LNCaP clone FGC (cell line): ENCODE measurements at regions not wholly inside any gene's neighbourhood (a gene's known extent, or its start where the extent isn't known, plus 50 kb on each side); places are given as distances from the start of the nearest gene placed in this dataset.
"Not testable (repeated sequence)": the region's sequence is repeated elsewhere in the genome, so short reads cannot be mapped to it uniquely, and the experiment has no call there.

Source experiments
- DNase-seq: peaks from one replicate; pipeline ENCODE4 v3.0.0-alpha.2; 2011; ENCODE audit warnings: low read depth
- H3K4me3 ChIP-seq: 2 replicates; pipeline ENCODE4 v1.5.1; 2011; ENCODE audit warnings: mild to moderate bottlenecking, low read depth, low read length, control low read depth
- TF ChIP-seq, protein P1 (sequence below): IDR thresholded peaks from 2 replicates; pipeline ENCODE4 v1.5.1; 2012; ENCODE audit warnings: mild to moderate bottlenecking; ENCODE audit not compliant: control insufficient read depth, insufficient read depth; ENCODE audit errors: extremely low read depth

DNA sequence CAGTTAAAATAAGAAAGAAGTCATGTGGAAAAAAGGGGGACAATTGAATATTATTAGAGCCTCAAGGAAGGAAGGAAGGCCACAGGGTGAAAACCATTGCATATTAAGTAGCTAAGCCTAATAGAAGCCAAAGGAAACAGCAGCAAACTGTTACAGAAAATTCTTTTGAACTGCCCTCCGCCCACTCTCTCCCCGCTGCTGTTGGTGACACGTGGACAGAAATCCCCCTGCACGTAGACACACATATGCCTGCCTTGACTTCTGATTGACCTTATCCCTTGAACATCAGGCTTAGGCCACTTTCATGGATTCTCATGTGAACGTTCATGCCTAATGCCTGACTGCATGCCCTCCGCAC is 229.1 kb downstream of the KCNRG start:
- no peak overlapping the region for H3K4me3 ChIP-seq
- no peak for DNase-seq
- TF ChIP-seq, protein P1, sequence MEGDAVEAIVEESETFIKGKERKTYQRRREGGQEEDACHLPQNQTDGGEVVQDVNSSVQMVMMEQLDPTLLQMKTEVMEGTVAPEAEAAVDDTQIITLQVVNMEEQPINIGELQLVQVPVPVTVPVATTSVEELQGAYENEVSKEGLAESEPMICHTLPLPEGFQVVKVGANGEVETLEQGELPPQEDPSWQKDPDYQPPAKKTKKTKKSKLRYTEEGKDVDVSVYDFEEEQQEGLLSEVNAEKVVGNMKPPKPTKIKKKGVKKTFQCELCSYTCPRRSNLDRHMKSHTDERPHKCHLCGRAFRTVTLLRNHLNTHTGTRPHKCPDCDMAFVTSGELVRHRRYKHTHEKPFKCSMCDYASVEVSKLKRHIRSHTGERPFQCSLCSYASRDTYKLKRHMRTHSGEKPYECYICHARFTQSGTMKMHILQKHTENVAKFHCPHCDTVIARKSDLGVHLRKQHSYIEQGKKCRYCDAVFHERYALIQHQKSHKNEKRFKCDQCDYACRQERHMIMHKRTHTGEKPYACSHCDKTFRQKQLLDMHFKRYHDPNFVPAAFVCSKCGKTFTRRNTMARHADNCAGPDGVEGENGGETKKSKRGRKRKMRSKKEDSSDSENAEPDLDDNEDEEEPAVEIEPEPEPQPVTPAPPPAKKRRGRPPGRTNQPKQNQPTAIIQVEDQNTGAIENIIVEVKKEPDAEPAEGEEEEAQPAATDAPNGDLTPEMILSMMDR: no peak

DNA sequence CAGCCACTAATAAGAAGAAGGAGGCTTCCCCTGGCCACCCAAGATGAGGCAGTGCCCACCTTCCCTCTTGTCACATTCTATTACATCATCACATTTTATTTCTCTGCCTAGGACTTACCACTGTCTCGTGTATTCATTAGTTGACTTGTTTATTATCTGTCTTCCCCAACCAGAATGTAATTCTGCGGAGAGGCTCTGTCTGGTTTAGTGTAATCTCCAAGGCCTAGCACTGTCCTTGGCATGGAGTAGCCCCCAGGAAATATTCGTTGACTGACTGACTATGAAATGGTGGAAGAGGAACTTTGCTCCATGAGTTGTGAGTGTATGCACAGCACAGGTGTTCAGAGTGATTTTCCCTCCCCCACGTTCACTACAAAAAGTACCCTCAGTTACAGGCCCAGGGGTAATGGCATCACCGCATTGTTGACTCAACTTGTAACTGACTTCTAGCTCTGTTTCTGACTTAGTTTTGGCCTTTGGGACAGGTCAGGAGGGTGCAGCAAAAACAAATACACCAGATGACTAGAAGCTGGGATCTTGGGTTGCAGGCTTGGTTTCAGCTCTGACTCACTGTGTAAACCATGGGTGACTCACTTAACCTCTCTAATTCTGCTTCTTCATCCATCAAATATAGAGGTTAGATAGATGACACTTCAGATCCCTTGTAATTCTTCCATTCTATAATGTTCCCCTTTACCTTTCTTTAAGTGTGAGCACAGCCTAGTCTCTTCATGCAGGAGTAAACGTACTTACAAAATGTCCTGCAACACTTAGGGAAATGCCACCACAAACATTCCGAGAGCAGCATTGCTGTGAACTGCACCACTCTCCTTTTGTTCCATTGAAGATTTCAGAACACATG is 229.7 kb downstream of the KCNRG start:
- TF ChIP-seq, protein P1: no peak
- DNase-seq: peak; percentile 32
- H3K4me3 ChIP-seq: no peak overlapping the region

DNA sequence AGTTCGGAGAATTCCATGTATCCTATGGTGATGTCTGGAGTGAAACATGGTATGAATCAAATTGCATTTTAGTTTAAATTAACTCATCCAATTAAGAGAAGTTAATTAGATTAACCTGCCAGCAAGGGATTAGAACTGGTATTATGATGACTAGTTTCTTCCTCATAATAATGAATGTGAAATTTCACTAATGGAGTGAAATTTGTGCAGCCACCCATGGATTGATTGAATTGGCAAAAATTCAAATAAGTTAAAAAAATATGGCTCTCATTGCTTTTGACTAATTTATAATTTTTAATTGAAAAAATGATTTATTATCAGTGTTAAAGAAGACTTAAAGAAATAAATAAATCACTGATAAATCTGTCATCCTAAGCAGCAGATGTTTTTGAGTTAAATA is 232.0 kb downstream of the KCNRG start:
- no peak for DNase-seq
- TF ChIP-seq, protein P1: no peak
- H3K4me3 ChIP-seq: no peak overlapping the region

DNA sequence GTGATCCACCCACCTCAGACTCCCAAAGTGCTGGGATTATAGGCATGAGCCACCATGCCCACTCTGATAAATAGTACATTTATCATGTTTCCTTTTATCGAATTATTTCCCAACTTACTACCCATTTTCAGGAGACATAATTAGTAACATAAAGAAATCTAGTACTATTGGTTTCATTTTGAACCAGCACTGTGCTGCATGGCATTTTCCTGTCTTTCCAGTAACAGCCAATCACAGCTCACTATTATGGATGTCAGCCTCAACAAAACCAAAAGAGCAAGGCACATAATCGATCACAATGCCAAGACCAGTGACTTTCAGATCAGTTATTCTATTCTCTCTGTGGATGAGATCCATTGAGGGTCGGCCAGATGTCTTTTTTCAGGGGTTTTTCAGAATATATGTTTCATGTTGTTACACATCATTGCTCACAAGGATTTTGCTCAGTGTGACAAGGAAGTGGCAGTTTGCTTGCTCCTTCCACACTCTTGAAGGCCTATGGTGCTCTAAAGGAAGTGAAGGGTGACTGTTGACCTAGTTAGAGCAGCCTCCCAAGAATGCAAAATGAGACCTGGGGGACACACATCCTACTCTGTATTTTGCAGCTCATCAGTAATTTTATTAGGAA is 233.4 kb downstream of the KCNRG start:
- H3K4me3 ChIP-seq: no peak overlapping the region
- DNase-seq: no peak
- TF ChIP-seq, protein P1: no peak

DNA sequence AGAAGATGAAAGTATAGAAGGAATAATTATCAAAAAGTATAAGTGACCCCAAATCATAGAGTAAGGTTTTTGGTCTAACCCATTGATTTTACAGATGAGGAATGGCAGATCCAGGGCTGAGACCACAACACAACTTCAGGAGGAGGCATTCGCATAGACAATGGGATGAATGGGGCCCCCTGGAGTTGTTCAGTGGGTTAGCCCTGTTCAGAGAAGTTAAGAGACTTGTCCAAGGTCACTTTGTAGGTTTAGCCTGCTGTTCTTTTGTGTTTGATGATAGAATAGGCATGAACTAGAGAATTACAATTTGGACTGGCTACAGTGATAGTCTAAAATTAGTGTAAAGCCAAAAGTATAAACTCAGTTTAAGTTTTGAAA is 233.9 kb downstream of the KCNRG start:
- H3K4me3 ChIP-seq: no peak overlapping the region
- TF ChIP-seq, protein P1: no peak
- DNase-seq: no peak

DNA sequence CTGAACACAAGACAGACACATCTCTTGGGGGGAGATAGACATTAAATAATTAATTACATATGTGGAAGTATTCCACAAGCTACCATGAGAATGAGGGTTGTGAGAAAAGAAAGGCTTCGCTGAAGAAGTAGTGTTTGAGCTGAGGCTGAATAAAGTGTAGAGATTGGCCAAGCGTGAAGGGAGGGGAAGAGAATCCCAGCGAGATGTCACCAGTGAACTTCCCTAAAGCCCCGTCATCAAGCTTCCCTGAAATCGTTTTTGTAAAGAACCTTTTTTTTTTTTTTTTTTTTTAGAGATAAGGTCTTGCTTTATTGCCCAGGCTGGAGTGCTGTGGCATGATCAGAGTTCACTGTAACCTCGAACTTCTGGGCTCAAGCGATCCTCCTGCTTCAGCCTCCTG is 235.2 kb downstream of the KCNRG start:
- TF ChIP-seq, protein P1: no peak
- DNase-seq: no peak
- no peak overlapping the region for H3K4me3 ChIP-seq

DNA sequence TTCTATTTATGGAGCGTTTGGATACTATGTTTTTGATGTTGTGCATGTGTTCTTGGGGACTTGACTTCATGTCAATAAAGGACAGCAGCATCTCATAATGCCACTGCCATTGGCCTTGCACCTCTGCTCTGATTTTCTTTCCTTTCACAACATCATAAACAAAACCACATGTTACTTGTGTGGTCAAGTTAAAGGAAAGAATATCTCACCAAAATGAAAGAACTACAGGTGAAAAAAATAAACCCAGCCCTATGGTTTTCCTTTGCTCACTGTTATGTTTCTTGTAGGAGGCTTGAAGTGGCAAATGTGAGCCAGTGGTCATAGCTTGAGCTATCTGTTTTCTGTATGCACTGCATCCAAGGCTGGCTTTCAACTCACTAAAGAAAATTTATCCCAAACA is 240.4 kb downstream of the KCNRG start:
- TF ChIP-seq, protein P1: no peak
- no peak for DNase-seq
- H3K4me3 ChIP-seq: no peak overlapping the region

DNA sequence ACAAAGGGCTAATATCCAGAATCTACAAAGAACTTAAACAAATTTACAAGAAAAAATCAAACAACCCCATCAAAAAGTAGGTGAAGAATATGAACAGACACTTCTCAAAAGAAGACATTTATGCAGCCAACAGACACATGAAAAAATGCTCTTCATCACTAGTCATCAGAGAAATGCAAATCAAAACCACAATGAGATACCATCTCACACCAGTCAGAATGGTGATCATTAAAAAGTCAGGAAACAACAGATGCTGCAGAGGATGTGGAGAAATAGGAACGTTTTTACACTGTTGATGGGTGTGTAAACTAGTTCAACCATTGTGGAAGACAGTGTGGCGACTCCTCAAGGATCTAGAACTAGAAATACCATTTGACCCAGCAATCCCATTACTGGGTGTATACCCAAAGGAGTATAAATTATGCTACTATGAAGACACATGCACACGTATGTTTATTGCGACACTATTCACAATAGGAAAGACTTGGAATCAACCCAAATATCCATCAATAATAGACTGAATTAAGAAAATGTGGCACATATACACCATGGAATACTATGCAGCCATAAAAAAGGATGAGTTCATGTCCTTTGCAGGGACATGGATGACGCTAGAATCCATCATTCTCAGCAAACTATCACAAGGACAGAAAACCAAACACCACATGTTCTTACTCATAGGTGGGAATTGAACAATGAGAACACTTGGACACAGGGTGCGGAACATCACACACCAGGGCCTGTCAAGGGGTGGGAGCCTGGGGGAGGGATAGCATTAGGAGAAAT is 241.5 kb downstream of the KCNRG start:
- not testable (repeated sequence) for DNase-seq, H3K4me3 ChIP-seq
